HG02588 (cell line): ENCODE measurements at regions not wholly inside any gene's neighbourhood (a gene's known extent, or its start where the extent isn't known, plus 50 kb on each side); places are given as distances from the start of the nearest gene placed in this dataset.

Source experiments
- ATAC-seq: cut with Tn5 transposase; IDR thresholded peaks from one replicate; pipeline ENCODE4 v1.9.1; 2021; ENCODE audit warnings: mild to moderate bottlenecking, moderate library complexity; ENCODE audit not compliant: unreplicated experiment

GRCh38 chr13:85666356-85666755 lies 132.9 kb downstream of the SLITRK6 start:
- no peak for ATAC-seq

- ATAC-seq: no peak
These were observed 133.9 kb downstream of the SLITRK6 start for GRCh38 chr13:85665286-85665685.

DNA sequence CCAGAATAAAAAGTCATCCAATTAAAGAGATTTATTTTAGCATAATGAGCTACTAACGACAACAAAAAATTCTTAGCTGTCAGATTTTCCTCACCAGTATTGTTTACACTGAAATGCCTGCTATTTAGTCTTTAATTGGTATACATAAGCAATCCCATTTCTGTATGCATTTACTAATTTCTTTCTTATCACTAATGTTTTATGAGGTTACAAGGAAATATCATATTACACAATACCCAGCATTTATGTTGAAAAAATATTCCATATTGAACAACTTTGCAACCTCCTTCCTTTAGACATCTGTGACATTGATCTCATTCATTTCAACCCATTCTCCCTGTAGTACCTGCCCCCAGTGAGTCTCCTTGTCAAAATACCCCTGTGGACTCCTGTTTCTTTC lies 135.4 kb downstream of the SLITRK6 start:
- no peak for ATAC-seq

DNA sequence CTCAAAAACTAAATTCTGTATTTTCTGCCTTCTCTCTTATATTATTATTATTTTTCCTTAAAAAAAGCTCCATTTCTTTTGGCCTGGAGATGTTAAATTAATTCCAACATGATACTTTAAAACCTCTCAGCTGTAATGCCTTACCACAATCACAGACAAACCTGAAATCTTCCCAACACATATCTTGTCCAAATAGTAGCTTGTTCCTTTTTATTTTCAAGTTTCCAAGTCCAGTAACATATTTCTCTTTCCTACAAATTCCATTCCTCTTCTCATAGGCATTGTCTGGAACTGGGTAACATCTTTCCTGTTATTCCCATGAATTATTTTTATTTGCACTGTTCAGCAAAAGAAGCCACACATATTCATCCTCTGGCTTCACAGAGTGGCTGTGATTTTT lies 137.0 kb downstream of the SLITRK6 start:
- ATAC-seq: no peak

DNA sequence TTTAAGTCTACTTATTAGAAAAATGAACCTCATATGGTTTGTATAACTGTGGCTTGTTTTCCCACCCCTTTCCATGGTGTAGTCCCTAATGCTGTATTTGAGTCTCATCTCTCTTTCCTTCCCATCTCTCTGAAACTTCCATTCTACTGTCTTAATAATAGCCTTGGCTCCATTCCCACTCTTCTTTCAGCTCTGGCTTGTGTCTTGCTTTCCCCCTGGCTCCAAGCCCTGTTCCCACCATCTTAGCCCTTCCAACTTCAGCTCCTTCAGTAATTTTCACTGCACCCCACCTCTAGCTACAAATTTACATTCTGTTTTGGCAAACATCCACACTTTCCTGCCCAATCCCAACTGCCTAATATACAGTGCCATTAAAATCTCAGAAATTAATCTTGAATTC lies 137.5 kb downstream of the SLITRK6 start:
- ATAC-seq: no peak

GRCh38 chr13:85659493-85659892 lies 139.7 kb downstream of the SLITRK6 start:
- ATAC-seq: no peak

GRCh38 chr13:85657942-85658341 lies 141.3 kb downstream of the SLITRK6 start:
- ATAC-seq: no peak

- no peak for ATAC-seq
These were observed 144.2 kb downstream of the SLITRK6 start for GRCh38 chr13:85655040-85655439.

- no peak for ATAC-seq
These were observed 145.0 kb downstream of the SLITRK6 start for GRCh38 chr13:85654227-85654626.

GRCh38 chr13:85653681-85654080 lies 145.5 kb downstream of the SLITRK6 start:
- no peak for ATAC-seq

DNA sequence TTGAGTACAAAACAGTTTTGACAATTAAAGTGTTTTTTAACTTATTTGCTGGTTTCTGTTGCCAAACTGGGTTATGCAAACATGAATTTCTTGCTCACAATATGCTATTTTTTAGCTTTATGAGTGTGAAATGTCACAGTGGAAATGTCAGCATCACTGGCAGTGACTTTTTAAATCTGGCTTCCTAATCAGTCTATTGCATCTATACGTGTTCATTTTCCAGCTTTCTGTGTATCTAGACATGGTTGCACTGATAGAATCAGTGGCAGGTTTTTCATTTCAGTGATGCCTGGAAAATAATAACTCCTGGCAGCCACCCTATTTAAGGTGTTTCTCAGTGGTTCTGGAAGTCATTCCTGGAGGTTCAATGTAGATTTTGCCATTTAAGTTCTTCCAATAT lies 146.7 kb downstream of the SLITRK6 start:
- no peak for ATAC-seq

- ATAC-seq: no peak
These were observed 147.8 kb downstream of the SLITRK6 start for GRCh38 chr13:85651440-85651839.

DNA sequence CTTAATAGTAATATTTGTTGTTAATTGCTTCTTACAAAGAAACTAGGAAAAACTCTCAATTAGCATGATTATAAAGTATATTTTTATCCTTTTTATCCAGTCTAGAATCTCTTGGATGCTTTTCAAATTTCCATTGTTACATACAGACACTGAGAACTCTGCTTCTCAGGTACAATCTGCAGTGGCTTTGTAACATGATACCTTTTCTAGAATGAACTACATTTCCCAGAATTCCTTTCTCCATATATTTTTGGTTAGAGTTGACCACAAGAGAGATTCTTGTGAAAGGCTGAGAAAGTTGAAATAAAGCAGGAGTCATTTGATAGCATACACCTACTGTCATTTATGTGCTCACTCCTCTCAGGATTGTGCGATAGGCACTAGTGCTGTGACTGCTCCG lies 148.6 kb downstream of the SLITRK6 start:
- no peak for ATAC-seq

GRCh38 chr13:85640727-85641126 lies 158.5 kb downstream of the SLITRK6 start:
- ATAC-seq: no peak

- no peak for ATAC-seq
These were observed 160.3 kb downstream of the SLITRK6 start for GRCh38 chr13:85638815-85639393.

GRCh38 chr13:85638265-85638664 lies 161.0 kb downstream of the SLITRK6 start:
- no peak for ATAC-seq

DNA sequence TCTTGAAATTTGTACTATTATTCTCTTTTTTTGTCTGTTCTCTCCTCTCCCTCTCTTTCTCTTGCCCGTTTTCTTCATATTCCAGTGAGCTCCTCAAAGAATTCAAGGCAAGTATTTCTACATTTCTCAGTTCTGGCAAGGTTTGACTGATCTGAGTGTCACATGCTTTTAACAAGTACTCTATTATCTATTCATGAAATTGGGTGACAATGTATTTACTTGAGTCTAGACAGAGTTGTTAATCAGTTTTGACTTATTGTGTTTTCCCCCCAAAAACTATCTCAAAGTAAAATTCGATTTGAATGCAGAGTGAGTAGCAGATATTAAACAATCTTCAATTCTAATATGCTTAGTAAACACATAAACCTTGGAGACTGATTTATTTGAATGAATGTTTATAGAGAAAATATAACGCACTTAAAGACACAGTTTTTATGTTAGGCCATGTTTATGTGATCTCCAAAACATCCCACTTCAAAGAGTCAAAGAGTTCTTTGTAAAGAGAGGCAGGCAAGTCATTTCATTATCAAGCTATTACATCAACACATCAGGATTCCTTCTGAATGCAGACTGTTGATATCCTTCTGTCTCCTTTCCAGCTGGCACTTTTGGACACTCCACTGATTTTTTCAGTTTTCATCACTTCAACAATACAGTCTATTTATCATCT lies 166.6 kb downstream of the SLITRK6 start:
- ATAC-seq: no peak

DNA sequence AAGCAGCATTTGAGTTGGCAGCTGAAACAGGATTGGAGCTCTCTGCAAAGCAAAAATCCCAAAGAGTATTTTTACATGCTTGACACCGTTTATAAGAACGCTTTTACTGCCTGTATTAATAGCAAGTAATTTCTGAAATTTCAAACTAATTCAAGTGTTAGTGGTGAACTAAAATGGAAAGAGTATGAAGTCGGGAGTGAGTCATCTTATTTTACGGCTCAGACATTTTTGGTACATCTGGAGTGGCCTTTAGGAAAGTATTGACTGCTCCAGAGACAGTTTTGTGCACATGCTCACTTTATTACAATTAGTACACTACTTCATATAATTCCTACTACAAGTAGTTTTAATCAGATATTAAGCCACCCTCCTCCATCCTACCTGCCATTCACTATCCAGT lies 167.4 kb downstream of the SLITRK6 start:
- ATAC-seq: no peak

GRCh38 chr13:85626603-85627002 lies 172.6 kb downstream of the SLITRK6 start:
- ATAC-seq: no peak

DNA sequence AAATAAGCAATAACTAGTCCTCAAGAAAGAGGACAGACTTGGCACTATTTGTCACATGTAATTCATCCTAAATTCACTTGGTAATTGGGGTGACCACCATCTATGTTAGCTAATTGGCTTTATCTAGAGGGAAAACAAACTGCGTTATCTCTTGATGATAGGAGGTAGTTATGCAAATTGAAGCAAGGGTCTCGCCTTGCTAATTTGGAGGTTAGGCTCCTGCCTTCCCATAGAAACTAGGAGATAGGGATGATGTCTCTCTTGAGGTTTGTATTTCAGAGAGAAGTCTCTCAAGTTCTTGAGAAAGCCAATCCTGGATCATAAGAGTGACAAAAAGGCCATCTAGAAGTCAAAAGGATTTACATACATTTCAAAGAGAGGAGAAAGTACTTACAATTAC lies 179.9 kb downstream of the SLITRK6 start:
- no peak for ATAC-seq

- ATAC-seq: no peak
These were observed 180.7 kb downstream of the SLITRK6 start for GRCh38 chr13:85618521-85618920.

DNA sequence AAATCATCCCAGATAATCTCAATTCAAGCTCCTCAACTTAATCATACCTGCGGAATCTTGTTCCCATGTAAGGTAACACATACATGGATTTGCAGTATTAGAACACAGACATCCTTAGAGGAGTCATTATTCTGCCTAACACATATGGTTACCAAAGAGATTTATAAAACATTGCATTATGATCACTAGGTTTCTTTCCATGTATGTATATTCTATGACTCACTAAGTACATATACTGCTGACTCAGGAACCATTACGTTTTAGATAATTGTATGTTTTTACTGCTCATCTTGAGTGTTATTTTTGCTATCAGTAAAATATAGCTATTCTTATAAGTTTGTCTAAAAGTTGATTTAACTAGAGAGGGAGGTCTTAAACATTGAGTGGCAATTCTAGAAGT lies 182.9 kb downstream of the SLITRK6 start:
- no peak for ATAC-seq

DNA sequence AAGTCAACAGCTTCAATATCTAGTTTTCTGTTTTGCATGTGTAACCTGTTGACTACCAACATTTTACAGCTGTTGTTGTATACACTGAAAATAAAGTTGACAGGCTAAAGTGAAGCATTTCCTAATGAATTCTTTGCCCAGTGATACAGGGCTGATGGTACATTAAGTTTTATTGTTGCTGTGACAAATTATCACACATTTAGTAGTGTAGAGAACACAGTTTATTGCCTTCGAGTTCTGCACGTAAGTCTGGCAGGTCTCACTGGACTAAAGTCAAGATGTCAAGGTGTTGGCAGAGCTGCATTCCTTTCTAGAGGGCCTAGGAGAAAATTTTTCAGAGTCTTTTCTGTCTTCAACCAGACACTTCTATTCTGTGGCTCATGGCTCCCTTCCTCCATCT lies 184.2 kb downstream of the SLITRK6 start:
- ATAC-seq: no peak
